ENCODE measurements at regions not wholly inside any gene's neighbourhood (a gene's known extent, or its start where the extent isn't known, plus 50 kb on each side); places are given as distances from the start of the nearest gene placed in this dataset.

GRCh38 chr13:106398289-106398688, 137.2 kb downstream of the EFNB2 start:
- H3K4me3 ChIP-seq: no peak overlapping the region
- H3K4me1 ChIP-seq (ENCODE audit: low read depth): no peaks in the 10 kb centered on the region
- H3K9me3 ChIP-seq (ENCODE audit: low read depth): no peaks in the 10 kb centered on the region
- DNase-seq (ENCODE audit: low read depth in 1 of 2, low spot score in 1 of 2): no peak
- no peaks in the 10 kb centered on the region for H3K36me3 ChIP-seq
- H3K27ac ChIP-seq: no peak overlapping the region
- peaks cover 30% of the 10 kb centered on the region for H3K27me3 ChIP-seq
- TF ChIP-seq CTCF (IDR thresholded peaks at IDR 0.05; ENCODE audit: low read depth, low read length): no peak

GRCh38 chr13:106393776-106394175, 141.7 kb downstream of the EFNB2 start:
- H3K36me3 ChIP-seq: no peaks in the 10 kb centered on the region
- peaks cover 4% of the 10 kb centered on the region for H3K27me3 ChIP-seq
- TF ChIP-seq CTCF (IDR thresholded peaks at IDR 0.05; ENCODE audit: low read depth, low read length): no peak
- no peak for DNase-seq (ENCODE audit: low read depth in 1 of 2, low spot score in 1 of 2)
- H3K4me1 ChIP-seq (ENCODE audit: low read depth): no peaks in the 10 kb centered on the region
- no peak overlapping the region for H3K27ac ChIP-seq
- no peaks in the 10 kb centered on the region for H3K9me3 ChIP-seq (ENCODE audit: low read depth)
- no peak overlapping the region for H3K4me3 ChIP-seq

- no peak for TF ChIP-seq CTCF (IDR thresholded peaks at IDR 0.05; ENCODE audit: low read depth, low read length)
- Histone ChIP-seq H3K36me3 (no peaks in the 10 kb centered on the region), H3K27ac (no peak overlapping the region), H3K4me3 (no peak overlapping the region), H3K9me3 (ENCODE audit: low read depth) (no peaks in the 10 kb centered on the region), H3K27me3 (no peaks in the 10 kb centered on the region), H3K4me1 (ENCODE audit: low read depth) (no peaks in the 10 kb centered on the region)
- DNase-seq (ENCODE audit: low read depth in 1 of 2, low spot score in 1 of 2): no peak
These were observed 143.8 kb downstream of the EFNB2 start for GRCh38 chr13:106391681-106392080.

- no peak overlapping the region for H3K4me3 ChIP-seq
- no peaks in the 10 kb centered on the region for H3K36me3 ChIP-seq
- no peak for DNase-seq (ENCODE audit: low read depth in 1 of 2, low spot score in 1 of 2)
- no peaks in the 10 kb centered on the region for H3K27me3 ChIP-seq
- H3K4me1 ChIP-seq (ENCODE audit: low read depth): no peaks in the 10 kb centered on the region
- H3K9me3 ChIP-seq (ENCODE audit: low read depth): no peaks in the 10 kb centered on the region
- no peak overlapping the region for H3K27ac ChIP-seq
- TF ChIP-seq CTCF (IDR thresholded peaks at IDR 0.05; ENCODE audit: low read depth, low read length): no peak
These were observed 144.2 kb downstream of the EFNB2 start for GRCh38 chr13:106391271-106391670.

GRCh38 chr13:106390367-106390766, 145.1 kb downstream of the EFNB2 start:
- Histone ChIP-seq H3K4me1 (ENCODE audit: low read depth) (no peaks in the 10 kb centered on the region), H3K4me3 (no peak overlapping the region), H3K27me3 (no peaks in the 10 kb centered on the region), H3K9me3 (ENCODE audit: low read depth) (no peaks in the 10 kb centered on the region), H3K27ac (no peak overlapping the region), H3K36me3 (no peaks in the 10 kb centered on the region)
- TF ChIP-seq CTCF (IDR thresholded peaks at IDR 0.05; ENCODE audit: low read depth, low read length): no peak
- DNase-seq (ENCODE audit: low read depth in 1 of 2, low spot score in 1 of 2): no peak

GRCh38 chr13:106385654-106386053, 149.8 kb downstream of the EFNB2 start:
- DNase-seq (ENCODE audit: low read depth in 1 of 2, low spot score in 1 of 2): no peak
- Histone ChIP-seq H3K4me1 (ENCODE audit: low read depth) (peaks cover 11% of the 10 kb centered on the region), H3K4me3 (no peak overlapping the region), H3K36me3 (no peaks in the 10 kb centered on the region), H3K27me3 (no peaks in the 10 kb centered on the region), H3K9me3 (ENCODE audit: low read depth) (no peaks in the 10 kb centered on the region), H3K27ac (no peak overlapping the region)
- no peak for TF ChIP-seq CTCF (IDR thresholded peaks at IDR 0.05; ENCODE audit: low read depth, low read length)

All from cardiac muscle cell (in vitro differentiated cells and primary cell).